GM03348 (cell line): ENCODE measurements at regions not wholly inside any gene's neighbourhood (a gene's known extent, or its start where the extent isn't known, plus 50 kb on each side); places are given as distances from the start of the nearest gene placed in this dataset.
"Not testable (repeated sequence)": the region's sequence is repeated elsewhere in the genome, so short reads cannot be mapped to it uniquely, and the experiment has no call there.

Source experiments
- DNase-seq: peaks from one replicate; pipeline ENCODE4 v3.0.0; 2012; ENCODE audit warnings: low spot score

- DNase-seq: no peak
Measured at GRCh38 chr21:28174701-28175100, 818.0 kb downstream of the LTN1 start.

DNA sequence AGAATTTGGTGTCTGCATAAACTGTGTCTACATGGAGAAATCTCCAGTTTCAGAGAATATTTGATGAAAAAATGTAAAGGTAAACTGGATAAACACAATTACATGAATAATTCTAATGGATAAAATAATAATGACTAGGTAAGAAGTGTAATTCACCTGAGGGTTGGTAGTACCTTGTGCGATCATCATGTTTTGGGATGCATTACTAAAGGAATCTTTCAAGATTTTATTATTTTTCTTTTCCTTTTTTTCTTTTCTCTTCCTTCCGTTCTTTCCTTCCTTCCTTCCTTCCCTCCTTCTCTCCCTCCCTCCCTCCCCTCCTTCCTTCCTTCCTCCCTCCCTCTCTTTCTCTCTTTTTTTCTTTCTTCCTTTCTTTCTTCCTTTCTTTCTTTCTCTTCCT lies 818.7 kb downstream of the LTN1 start:
- DNase-seq: no peak

DNA sequence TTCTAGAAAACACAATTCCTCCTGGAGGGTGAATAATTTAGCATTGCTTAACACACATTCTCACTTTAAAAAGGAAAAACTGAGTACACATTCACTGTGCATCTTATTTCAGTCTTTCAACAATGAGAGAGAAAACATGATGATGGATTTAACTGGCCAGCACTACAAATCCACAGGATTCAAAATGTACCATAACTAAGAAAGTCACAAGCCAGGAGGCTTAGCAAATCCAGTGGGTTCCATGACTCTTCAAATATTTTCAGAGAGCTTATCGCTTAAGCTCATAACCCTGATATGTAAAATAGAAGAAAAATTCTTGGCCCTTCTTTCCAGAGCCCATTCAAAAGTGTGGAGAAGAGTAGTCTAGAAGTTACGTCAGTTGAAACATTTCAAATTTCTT lies 820.3 kb downstream of the LTN1 start:
- DNase-seq: no peak

- no peak for DNase-seq
Measured at GRCh38 chr21:28167366-28167765, 825.3 kb downstream of the LTN1 start.

DNA sequence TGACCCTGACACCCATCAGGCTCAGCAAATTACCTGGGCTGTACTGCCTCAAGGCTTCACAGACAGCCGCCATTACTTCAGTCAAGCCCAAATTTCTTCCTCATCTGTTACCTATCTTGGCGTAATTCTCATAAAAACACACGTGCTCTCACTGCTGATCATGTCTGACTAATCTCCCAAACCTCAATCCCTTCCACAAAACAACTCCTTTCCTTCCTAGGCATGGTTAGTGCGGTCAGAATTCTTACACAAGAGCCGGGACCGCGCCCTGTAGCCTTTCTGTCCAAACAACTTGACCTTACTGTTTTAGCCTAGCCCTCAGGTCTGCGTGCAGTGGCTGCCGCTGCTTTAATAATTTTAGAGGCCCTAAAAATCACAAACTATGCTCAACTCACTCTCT lies 828.2 kb downstream of the LTN1 start:
- DNase-seq: not testable (repeated sequence)

DNA sequence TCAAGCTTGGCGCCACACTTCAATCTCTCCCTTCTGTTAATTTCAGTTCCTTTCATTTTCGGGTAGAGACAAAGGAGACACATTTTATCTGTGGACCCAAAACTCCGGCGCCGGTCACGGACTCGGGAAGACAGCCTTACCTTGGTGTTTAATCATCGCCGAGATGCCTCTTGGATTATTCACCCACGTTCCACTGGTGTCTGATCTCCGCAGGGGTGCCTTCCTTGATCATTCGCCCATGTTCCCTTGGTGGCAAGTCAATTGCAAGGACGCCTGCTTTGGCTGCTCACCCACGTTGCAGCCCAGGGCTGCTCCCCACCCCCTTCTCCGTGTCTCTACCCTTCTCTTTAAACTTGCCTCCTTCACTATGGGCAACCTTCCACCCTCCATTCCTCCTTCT lies 830.6 kb downstream of the LTN1 start:
- DNase-seq: not testable (repeated sequence)

- peak; percentile 3 for DNase-seq
Measured at GRCh38 chr21:28160378-28160777, 832.3 kb downstream of the LTN1 start.

DNA sequence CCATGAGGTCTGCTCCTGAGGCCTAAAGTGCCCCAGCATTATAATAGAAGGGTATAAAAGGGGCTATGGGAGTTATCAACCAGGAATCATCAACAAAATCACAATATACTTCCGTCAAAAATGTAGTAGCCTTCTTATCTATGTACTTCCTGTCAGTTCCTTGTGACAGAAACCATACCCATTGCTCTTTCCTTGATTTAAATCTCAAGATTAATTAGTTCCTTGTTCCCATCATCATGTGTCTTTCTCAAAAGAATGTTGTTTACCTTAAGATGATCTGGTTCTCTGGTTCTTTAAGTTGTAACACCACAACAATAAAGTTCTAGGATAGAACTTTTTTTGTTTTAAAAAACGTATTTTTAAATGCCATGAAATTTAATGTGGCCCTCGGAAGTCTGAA lies 833.3 kb downstream of the LTN1 start:
- no peak for DNase-seq

- DNase-seq: no peak
Measured at GRCh38 chr21:28156590-28156989, 836.1 kb downstream of the LTN1 start.

- no peak for DNase-seq
Measured at GRCh38 chr21:28154121-28154520, 838.6 kb downstream of the LTN1 start.

- DNase-seq: no peak
Measured at GRCh38 chr21:28152732-28153131, 839.9 kb downstream of the LTN1 start.

GRCh38 chr21:28151758-28152157 lies 840.9 kb downstream of the LTN1 start:
- no peak for DNase-seq

DNA sequence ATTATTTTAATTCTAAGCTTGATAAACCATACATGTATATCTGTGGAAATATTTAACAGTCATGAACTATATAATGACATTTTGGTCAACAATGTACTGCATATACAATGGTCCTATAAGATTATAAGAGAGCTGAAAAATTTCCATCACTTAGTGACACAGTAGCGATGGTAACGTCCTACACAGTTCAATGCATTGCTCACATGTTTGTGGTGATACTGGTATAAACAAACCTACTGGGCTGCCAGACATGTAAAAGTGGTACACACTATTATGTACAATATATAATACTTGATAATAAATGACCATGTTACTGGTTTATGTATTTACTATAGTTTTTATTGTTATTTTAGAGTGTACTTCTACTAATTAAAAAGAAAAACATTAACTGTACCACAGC lies 841.9 kb downstream of the LTN1 start:
- no peak for DNase-seq

DNA sequence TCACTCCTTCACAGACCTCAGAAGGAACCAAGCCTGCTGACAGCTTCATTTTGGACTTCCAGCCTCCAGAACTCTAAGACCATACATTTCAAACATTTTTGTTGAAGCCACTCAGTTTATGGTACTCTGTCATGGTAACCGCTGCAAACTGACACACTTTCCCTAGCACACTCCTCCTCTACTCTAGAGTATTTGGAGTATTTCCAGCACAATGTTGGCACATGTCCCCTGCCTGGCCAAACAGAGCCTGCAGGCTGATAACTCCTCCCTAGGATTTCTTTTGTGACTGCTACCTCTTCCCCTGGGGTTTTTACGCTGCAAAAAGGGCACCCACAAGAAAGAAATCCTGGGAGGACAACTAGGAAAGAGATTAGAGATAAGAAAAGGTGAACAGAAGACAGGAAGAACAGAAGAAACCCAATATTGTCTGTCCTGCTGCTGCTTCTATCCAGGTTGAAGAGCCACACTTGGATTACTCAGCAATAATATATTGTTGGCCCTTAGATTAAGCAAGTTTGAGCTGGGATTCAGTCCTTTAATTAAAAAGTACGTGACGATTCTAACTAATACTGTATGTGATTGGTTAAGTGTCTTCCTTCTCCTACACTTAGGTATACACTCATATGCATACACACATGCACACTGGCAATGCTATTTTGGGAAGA lies 844.1 kb downstream of the LTN1 start:
- no peak for DNase-seq

DNA sequence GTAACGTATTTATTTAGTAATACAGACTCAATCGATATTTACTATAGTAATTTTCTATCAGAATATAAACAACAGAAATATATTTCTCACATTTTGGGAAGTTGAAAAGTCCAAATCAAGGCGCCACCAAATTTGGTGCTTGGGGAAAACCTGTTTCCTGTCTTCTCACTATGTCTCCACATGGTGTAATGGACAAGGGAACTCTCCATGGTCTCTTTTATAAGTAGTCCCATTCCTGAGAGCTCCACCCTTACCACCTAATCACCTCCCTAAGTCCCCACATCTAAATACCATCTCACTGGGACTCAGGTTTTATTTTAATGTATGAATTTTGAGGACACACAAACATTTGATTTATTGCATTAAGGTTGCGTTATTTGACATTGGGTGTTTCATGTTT lies 848.0 kb downstream of the LTN1 start:
- DNase-seq: no peak

- no peak for DNase-seq
Measured at GRCh38 chr21:28144089-28144488, 848.6 kb downstream of the LTN1 start.

DNA sequence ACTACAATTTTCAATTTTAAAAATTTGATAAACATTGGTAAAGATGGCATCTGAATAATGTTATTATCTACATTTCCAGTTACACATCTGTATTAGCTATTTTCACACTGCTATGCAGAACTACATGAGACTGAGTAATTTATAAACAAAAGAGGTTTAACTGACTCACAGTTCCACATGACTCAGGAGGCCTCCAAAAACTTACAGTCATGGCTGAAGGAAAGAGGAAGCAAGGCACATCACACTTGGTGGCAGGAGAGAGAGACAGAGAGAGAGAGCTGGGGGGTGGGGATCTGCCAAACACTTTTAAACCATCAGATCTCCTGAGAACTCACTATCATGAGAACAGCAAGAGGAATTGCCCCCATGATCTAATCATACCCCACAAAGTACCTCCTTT lies 850.0 kb downstream of the LTN1 start:
- DNase-seq: peak; percentile 25

GRCh38 chr21:28138272-28138671 lies 854.4 kb downstream of the LTN1 start:
- no peak for DNase-seq

DNA sequence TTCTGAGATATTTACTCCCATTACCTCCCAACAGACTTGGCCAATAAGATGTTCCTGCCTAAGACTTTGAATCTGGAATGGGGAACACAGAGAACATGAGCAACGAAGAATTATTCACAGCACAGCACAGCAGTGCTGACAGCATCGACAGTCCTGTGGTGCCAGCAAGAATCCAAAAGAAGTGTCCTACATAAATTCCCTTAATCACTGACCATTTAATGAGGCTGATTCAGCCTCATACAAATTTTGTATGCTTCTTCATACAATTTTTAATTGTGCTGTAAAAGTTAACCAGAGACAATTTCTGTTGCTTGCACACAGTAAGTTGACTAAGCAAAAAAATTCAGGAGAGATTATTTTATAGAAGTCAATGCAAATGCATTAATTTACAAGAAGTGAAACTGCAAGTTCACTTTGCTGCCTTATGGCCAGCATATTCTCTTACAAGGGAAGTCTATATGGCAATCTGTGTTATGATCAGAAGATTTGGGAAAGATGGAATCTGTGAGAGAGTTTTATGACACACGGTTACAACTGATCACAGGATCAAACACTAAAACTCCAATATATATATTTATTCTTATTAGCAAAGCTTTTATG lies 855.9 kb downstream of the LTN1 start:
- no peak for DNase-seq

DNA sequence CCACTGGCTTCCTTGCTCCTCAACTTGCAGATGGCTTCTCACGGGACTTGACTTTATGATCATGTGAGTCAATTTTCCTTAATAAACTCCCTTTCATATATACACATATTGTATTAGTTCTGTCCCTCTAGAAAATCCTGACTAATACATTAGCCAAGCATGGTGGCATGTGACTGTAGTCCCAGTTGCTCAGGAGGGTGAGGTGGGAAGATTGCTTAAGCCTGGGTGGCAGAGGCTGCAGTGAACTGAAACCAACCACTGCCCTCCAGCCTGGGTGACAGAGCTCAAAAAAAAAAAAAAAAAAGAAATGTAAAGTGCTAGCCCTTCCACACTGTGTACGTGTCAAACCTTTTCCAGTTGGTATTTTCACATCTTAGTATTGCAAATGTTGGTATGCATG lies 857.0 kb downstream of the LTN1 start:
- DNase-seq: no peak

DNA sequence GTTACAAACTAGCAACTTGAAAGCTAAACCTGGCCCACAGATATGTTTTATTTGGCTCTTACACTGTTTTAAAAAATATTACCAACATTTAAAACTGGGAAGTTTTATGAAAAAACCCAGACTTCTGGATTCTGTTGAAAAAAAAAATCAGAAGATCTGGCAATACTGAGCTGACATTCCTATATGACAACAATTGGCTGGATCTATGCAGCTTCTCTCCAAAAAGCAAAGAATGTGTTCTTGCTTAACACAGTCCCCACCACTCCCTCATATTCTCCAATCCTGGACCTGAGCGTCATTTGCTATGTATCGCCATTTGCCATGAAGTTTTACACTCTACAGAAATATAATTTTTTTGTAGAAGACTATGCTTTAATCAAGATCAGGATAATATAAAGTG lies 859.6 kb downstream of the LTN1 start:
- peak; percentile 5 for DNase-seq

GRCh38 chr21:28132713-28133112 lies 860.0 kb downstream of the LTN1 start:
- DNase-seq: no peak

DNA sequence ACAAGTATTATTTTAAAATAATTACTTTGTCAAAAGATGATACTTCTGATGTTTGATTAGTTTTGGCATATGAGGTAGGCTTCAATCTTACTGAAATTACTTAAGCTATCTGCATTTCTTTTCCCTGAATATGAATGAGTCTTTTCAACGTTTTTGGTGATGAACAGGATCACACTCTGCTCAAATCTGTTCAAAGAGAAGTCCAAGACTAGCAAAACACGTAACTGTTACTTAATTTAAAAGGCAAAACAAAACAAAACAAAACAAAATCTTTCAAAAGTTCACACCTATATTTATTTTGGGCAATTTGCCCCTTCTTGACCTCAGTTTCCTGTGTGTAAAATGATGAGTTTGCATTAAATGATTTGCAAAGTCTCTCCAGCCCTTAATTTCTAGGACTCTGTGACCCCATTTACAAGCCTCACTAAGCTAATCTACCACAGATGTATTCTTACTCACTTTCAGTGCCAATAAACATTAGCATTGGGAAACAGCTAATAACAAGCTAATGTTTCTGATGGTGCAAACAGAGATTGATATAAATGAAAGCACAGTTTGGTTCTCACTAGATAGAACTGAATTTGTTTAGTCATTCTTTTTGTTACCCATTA lies 865.4 kb downstream of the LTN1 start:
- peak; percentile 5 for DNase-seq
